ENCODE measurements at regions not wholly inside any gene's neighbourhood (a gene's known extent, or its start where the extent isn't known, plus 50 kb on each side); places are given as distances from the start of the nearest gene placed in this dataset.

- no peak for TF ChIP-seq ZNF395 (CRISPR knock-in tag; IDR thresholded peaks at IDR 0.05)
- no peak for TF ChIP-seq AFF4 (CRISPR knock-in tag; IDR thresholded peaks at IDR 0.05)
- no peak for TF ChIP-seq GTF2B (IDR thresholded peaks at IDR 0.05; ENCODE audit: extremely low read depth, insufficient read length)
- no peak for TF ChIP-seq IRF2 (CRISPR knock-in tag; IDR thresholded peaks at IDR 0.05)
- TF ChIP-seq SMAD1 (IDR thresholded peaks at IDR 0.05; ENCODE audit: low read depth, low read length, partially characterized antibody): no peak
- TF ChIP-seq TEAD4 (IDR thresholded peaks at IDR 0.05; ENCODE audit: low read length): peak; percentile 92
- TF ChIP-seq TEAD4 (CRISPR knock-in tag; IDR thresholded peaks at IDR 0.05; ENCODE audit: borderline replicate concordance): no peak
- TF ChIP-seq PML (IDR thresholded peaks at IDR 0.05; ENCODE audit: low read length): peak; percentile 77; the same call in 1 of the 2 replicates
- peak; percentile 87 for TF ChIP-seq TAL1 (IDR thresholded peaks at IDR 0.05)
- TF ChIP-seq PREB (CRISPR knock-in tag; IDR thresholded peaks at IDR 0.05): no peak
- TF ChIP-seq CSDE1 (IDR thresholded peaks at IDR 0.05): no peak
- no peak for TF ChIP-seq SREBF2 (CRISPR knock-in tag; IDR thresholded peaks at IDR 0.05)
- TF ChIP-seq MEIS2 (IDR thresholded peaks at IDR 0.05; ENCODE audit: partially characterized antibody): no peak
- TF ChIP-seq PCBP2 (IDR thresholded peaks at IDR 0.05; ENCODE audit: low read depth, low read length, poor library complexity, severe bottlenecking): no peak
- no peak for TF ChIP-seq RBM25 (IDR thresholded peaks at IDR 0.05; ENCODE audit: low read depth, low read length, severe bottlenecking)
- no peak for TF ChIP-seq VEZF1 (CRISPR knock-in tag; IDR thresholded peaks at IDR 0.05)
- TF ChIP-seq MCM5 (IDR thresholded peaks at IDR 0.05; ENCODE audit: low read depth): no peak
- TF ChIP-seq TCF3 (CRISPR knock-in tag; IDR thresholded peaks at IDR 0.05): peak; percentile 57
- peak; percentile 79 for TF ChIP-seq CBFA2T2 (conservative IDR thresholded peaks at IDR 0.05)
- TF ChIP-seq POLR2A (conservative IDR thresholded peaks at IDR 0.05): no peak
- TF ChIP-seq NCOA1 (IDR thresholded peaks at IDR 0.05; ENCODE audit: low read depth): no peak
- TF ChIP-seq TBP (optimal IDR thresholded peaks at IDR 0.05; ENCODE audit: low read depth, low read length): no peak
- TF ChIP-seq GATA2 (CRISPR knock-in tag; IDR thresholded peaks at IDR 0.05): peak; percentile 33; the same call in 1 of the 2 replicates
These were observed 523.2 kb downstream of the EDEM1 start (continued) for GRCh38 chr3:5710718-5711117.
